Breast epithelium (tissue), 4 donors: ENCODE measurements at regions not wholly inside any gene's neighbourhood (a gene's known extent, or its start where the extent isn't known, plus 50 kb on each side); places are given as distances from the start of the nearest gene placed in this dataset.
"Not testable (repeated sequence)": the region's sequence is repeated elsewhere in the genome, so short reads cannot be mapped to it uniquely, and the experiment has no call there.

Experiments used
- DNase-seq, 2 donors: peaks; one replicate each; pipeline ENCODE4 v3.0.0-alpha.2; 2019; ENCODE audit warnings: low spot score in 2 of 2
- H3K27ac ChIP-seq, 2 donors: fragments of 200-600 bp; sonication (generic) in 1 of 2; one replicate each; pipeline ENCODE4 v1.5.1; 2016 to 2019; ENCODE audit warnings: mild to moderate bottlenecking in 1 of 2
- H3K27me3 ChIP-seq, 2 donors: fragments of 200-600 bp; sonication (generic) in 1 of 2; one replicate each; pipeline versions ENCODE4 v1.5.1 to v1.6.0; 2017 to 2019; ENCODE audit warnings: control low read depth in 1 of 2, mild to moderate bottlenecking in 1 of 2
- H3K36me3 ChIP-seq: fragments of 200-600 bp; one replicate; pipeline ENCODE4 v1.5.1; 2019
- H3K4me1 ChIP-seq, 2 donors: fragments of 200-600 bp; sonication (generic); one replicate each; pipeline ENCODE4 v1.5.1; 2016 to 2019; ENCODE audit warnings: control low read depth in 1 of 2
- H3K4me3 ChIP-seq, 3 donors: fragments of 200-600 bp; sonication (generic); 1 replicate in 2 of 3; 2 replicates in 1 of 3; pipeline ENCODE4 v1.5.1; 2016 to 2019; ENCODE audit warnings: mild to moderate bottlenecking in 3 of 3, moderate library complexity in 2 of 3
- H3K9me3 ChIP-seq, 2 donors: fragments of 200-600 bp; sonication (generic) in 1 of 2; one replicate each; pipeline ENCODE4 v1.5.1; 2016 to 2019; ENCODE audit warnings: control low read depth in 1 of 2
- POLR2A ChIP-seq: fragments of 450-650 bp; IDR thresholded peaks from one replicate; pipeline ENCODE4 v1.6.1; 2016; ENCODE audit warnings: antibody characterized with exemption, mild to moderate bottlenecking, moderate library complexity
- POLR2AphosphoS5 ChIP-seq, 3 donors: sonication (generic); formaldehyde crosslinking; IDR thresholded peaks; one replicate each; pipeline ENCODE4 v1.6.1; 2017; ENCODE audit warnings: antibody characterized with exemption in 3 of 3
- intact Hi-C: fragments of 100-400 bp; cut with DNase I; formaldehyde crosslinking; loops from one replicate; pipeline ENCODE4 v1.15.1; 2023; ENCODE audit warnings: low total_unique reads
- TF ChIP-seq, protein P1 (sequence below), 3 donors: fragments of 450-650 bp; IDR thresholded peaks; one replicate each; pipeline ENCODE4 v1.5.1; 2016 to 2017; ENCODE audit warnings: antibody characterized with exemption in 3 of 3, mild to moderate bottlenecking in 3 of 3, moderate library complexity in 3 of 3

- Histone ChIP-seq H3K4me1 (no peaks in the 10 kb centered on the region), H3K36me3 (no peaks in the 10 kb centered on the region), H3K27ac (no peak overlapping the region), H3K4me3 (no peak overlapping the region), H3K9me3 (no peaks in the 10 kb centered on the region), H3K27me3 (no peaks in the 10 kb centered on the region)
- DNase-seq, result no peak
- TF ChIP-seq, protein P1, sequence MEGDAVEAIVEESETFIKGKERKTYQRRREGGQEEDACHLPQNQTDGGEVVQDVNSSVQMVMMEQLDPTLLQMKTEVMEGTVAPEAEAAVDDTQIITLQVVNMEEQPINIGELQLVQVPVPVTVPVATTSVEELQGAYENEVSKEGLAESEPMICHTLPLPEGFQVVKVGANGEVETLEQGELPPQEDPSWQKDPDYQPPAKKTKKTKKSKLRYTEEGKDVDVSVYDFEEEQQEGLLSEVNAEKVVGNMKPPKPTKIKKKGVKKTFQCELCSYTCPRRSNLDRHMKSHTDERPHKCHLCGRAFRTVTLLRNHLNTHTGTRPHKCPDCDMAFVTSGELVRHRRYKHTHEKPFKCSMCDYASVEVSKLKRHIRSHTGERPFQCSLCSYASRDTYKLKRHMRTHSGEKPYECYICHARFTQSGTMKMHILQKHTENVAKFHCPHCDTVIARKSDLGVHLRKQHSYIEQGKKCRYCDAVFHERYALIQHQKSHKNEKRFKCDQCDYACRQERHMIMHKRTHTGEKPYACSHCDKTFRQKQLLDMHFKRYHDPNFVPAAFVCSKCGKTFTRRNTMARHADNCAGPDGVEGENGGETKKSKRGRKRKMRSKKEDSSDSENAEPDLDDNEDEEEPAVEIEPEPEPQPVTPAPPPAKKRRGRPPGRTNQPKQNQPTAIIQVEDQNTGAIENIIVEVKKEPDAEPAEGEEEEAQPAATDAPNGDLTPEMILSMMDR (IDR thresholded peaks at IDR 0.05), result no peak
- intact Hi-C loops, result no loop called here
Observed at GRCh38 chr18:22585821-22586220, 168.1 kb upstream of the CTAGE1 start.

GRCh38 chr18:22591222-22591621 lies 173.5 kb upstream of the CTAGE1 start:
- no peaks in the 10 kb centered on the region for H3K9me3 ChIP-seq
- H3K27ac ChIP-seq, result no peak overlapping the region
- TF ChIP-seq POLR2A (no peak), POLR2AphosphoS5 (IDR thresholded peaks at IDR 0.05) (no peak)
- TF ChIP-seq, protein P1 (IDR thresholded peaks at IDR 0.05), result no peak
- intact Hi-C loops, result no loop called here
- H3K4me1 ChIP-seq, result no peaks in the 10 kb centered on the region
- no peaks in the 10 kb centered on the region for H3K36me3 ChIP-seq
- no peaks in the 10 kb centered on the region for H3K27me3 ChIP-seq
- DNase-seq, result no peak
- no peak overlapping the region for H3K4me3 ChIP-seq

- no peaks in the 10 kb centered on the region for H3K4me1 ChIP-seq
- no peak for DNase-seq
- no peaks in the 10 kb centered on the region for H3K36me3 ChIP-seq
- no peak for TF ChIP-seq POLR2A
- TF ChIP-seq POLR2AphosphoS5 (IDR thresholded peaks at IDR 0.05), result no peak
- TF ChIP-seq, protein P1 (IDR thresholded peaks at IDR 0.05), result no peak
- no peaks in the 10 kb centered on the region for H3K27me3 ChIP-seq
- intact Hi-C loops, result no loop called here
- H3K27ac ChIP-seq, result no peak overlapping the region
- H3K4me3 ChIP-seq, result no peak overlapping the region
- H3K9me3 ChIP-seq, result no peaks in the 10 kb centered on the region
Observed at GRCh38 chr18:22594155-22594690, 176.5 kb upstream of the CTAGE1 start.

- Histone ChIP-seq H3K4me3 (no peak overlapping the region), H3K27me3 (no peaks in the 10 kb centered on the region), H3K9me3 (no peaks in the 10 kb centered on the region), H3K36me3 (no peaks in the 10 kb centered on the region), H3K27ac (no peak overlapping the region), H3K4me1 (no peaks in the 10 kb centered on the region)
- no peak for DNase-seq
- intact Hi-C loops, result no loop called here
- TF ChIP-seq POLR2AphosphoS5 (IDR thresholded peaks at IDR 0.05), result no peak
- no peak for TF ChIP-seq POLR2A
- TF ChIP-seq, protein P1 (IDR thresholded peaks at IDR 0.05), result no peak
Observed at GRCh38 chr18:22601481-22601880, 183.8 kb upstream of the CTAGE1 start.

DNA sequence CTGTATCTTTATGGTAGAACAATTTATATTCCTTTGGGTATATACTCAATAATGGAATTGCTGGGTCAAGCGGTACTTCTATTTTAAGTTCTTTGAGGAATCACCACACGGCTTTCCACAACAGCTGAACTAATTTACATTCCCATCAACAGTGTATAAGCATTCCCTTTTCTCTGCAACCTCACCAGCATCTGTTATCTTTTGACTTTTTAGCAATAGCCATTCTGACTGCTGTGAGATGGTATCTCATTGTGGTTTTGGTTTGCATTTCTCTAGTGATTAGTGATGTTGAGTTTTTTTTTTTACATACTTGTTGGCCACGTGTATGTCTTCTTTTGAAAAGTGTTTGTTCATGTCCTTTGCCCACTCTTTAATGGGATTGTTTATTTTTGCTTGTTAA lies 184.7 kb upstream of the CTAGE1 start:
- H3K4me1 ChIP-seq, H3K27ac ChIP-seq, intact Hi-C loops, DNase-seq, H3K4me3 ChIP-seq, H3K36me3 ChIP-seq, H3K9me3 ChIP-seq, H3K27me3 ChIP-seq: not testable (repeated sequence)

DNA sequence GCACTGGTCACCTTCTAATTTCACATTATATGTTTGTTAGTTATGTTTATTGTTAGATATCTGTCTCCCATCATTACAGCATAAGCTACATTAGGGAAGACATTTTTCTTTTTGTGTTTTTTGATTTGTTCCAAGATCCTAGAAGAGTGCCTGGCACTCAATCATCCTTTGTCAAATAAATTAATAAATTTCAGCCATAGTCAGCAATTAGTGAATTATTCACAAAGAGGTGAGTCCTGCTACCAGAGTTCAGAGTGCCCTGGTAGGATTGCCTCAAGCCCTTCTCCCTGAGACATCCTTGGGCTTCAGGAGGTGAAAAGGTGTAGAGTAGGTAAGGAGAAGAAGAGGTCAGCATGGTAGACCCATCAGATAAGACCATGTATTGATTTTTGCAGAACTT lies 186.2 kb upstream of the CTAGE1 start:
- H3K36me3 ChIP-seq, result no peaks in the 10 kb centered on the region
- H3K4me1 ChIP-seq, result no peaks in the 10 kb centered on the region
- intact Hi-C loops, result no loop called here
- DNase-seq, result no peak
- peak overlapping the region; percentile 74 to 83 for H3K27ac ChIP-seq
- no peaks in the 10 kb centered on the region for H3K9me3 ChIP-seq
- H3K4me3 ChIP-seq, result peak overlapping the region in 1 of 3 donors; percentile 61
- TF ChIP-seq, protein P1 (IDR thresholded peaks at IDR 0.05), result no peak
- TF ChIP-seq POLR2AphosphoS5 (IDR thresholded peaks at IDR 0.05) (no peak), POLR2A (no peak)
- H3K27me3 ChIP-seq, result no peaks in the 10 kb centered on the region
